HepG2 (cell line): ENCODE measurements at regions not wholly inside any gene's neighbourhood (a gene's known extent, or its start where the extent isn't known, plus 50 kb on each side); places are given as distances from the start of the nearest gene placed in this dataset.

Experiments used
- SRF ChIP-seq: IDR thresholded peaks from 2 replicates; pipeline ENCODE4 v1.6.1; 2011; ENCODE audit warnings: mild to moderate bottlenecking, low read depth, low read length, moderate library complexity
- ZNF530 ChIP-seq: sonication (generic); formaldehyde crosslinking; IDR thresholded peaks from 2 replicates; pipeline ENCODE4 v1.5.0; 2020; ENCODE audit warnings: low read depth, mild to moderate bottlenecking, missing genetic modification reagents
- ZNF747 ChIP-seq: sonication (generic); formaldehyde crosslinking; IDR thresholded peaks from 2 replicates; pipeline ENCODE4 v1.8.1; 2023; ENCODE audit warnings: missing genetic modification reagents, mild to moderate bottlenecking, borderline replicate concordance
- TF ChIP-seq, protein P1 (sequence below): sonication (generic); formaldehyde crosslinking; IDR thresholded peaks from 2 replicates; pipeline ENCODE4 v1.5.0; 2020; ENCODE audit warnings: mild to moderate bottlenecking, missing genetic modification reagents, moderate library complexity

DNA sequence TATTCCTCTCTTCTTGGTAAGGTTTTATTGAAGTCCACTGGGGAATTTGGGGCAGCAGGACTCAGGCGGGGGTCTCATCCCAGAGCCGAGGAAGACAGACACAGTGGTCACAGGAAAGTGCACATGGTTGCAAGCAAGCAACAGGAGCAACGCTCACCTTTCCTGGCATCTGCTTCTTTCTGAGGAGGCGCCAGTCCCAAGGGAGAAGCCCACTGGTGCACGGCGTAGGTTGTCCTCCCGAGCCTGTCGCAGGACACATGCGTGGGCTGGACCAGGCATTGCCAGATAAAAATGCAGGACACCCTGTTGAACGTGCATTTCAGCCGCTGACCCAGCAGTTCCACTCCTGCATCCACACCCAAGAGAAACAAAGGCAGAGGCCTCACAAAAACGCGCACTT, 72.4 kb upstream of the OLFM1 start:
- TF ChIP-seq, protein P1, sequence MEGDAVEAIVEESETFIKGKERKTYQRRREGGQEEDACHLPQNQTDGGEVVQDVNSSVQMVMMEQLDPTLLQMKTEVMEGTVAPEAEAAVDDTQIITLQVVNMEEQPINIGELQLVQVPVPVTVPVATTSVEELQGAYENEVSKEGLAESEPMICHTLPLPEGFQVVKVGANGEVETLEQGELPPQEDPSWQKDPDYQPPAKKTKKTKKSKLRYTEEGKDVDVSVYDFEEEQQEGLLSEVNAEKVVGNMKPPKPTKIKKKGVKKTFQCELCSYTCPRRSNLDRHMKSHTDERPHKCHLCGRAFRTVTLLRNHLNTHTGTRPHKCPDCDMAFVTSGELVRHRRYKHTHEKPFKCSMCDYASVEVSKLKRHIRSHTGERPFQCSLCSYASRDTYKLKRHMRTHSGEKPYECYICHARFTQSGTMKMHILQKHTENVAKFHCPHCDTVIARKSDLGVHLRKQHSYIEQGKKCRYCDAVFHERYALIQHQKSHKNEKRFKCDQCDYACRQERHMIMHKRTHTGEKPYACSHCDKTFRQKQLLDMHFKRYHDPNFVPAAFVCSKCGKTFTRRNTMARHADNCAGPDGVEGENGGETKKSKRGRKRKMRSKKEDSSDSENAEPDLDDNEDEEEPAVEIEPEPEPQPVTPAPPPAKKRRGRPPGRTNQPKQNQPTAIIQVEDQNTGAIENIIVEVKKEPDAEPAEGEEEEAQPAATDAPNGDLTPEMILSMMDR = no peak
- TF ChIP-seq ZNF747 = no peak
- no peak for TF ChIP-seq SRF
- no peak for TF ChIP-seq ZNF530 (CRISPR knock-in tag)
